Trophoblast cell (in vitro differentiated cells and primary cell): ENCODE measurements at regions not wholly inside any gene's neighbourhood (a gene's known extent, or its start where the extent isn't known, plus 50 kb on each side); places are given as distances from the start of the nearest gene placed in this dataset.

Experiments used
- DNase-seq, 2 donors: peaks; one replicate each; pipeline ENCODE4 v3.0.0-alpha.2; 2016
- H2AFZ ChIP-seq: 2 replicates; pipeline ENCODE4 v1.6.1; 2013; ENCODE audit warnings: low read length, moderate library complexity, mild to moderate bottlenecking; ENCODE audit not compliant: insufficient read depth, poor library complexity
- H2AK5ac ChIP-seq: 2 replicates; pipeline ENCODE4 v1.6.1; 2013; ENCODE audit warnings: mild to moderate bottlenecking, low read length
- H2BK120ac ChIP-seq: 2 replicates; pipeline ENCODE4 v1.6.1; 2013; ENCODE audit warnings: low read length, mild to moderate bottlenecking, moderate library complexity; ENCODE audit not compliant: insufficient read depth, poor library complexity
- H2BK12ac ChIP-seq: 2 replicates; pipeline ENCODE4 v1.6.1; 2013; ENCODE audit warnings: mild to moderate bottlenecking, low read length, moderate library complexity
- H2BK5ac ChIP-seq: 2 replicates; pipeline ENCODE4 v1.6.1; 2013; ENCODE audit warnings: low read length, low read depth, moderate library complexity, mild to moderate bottlenecking; ENCODE audit not compliant: poor library complexity
- H3K14ac ChIP-seq: 2 replicates; pipeline ENCODE4 v1.6.1; 2013; ENCODE audit warnings: mild to moderate bottlenecking, low read length
- H3K18ac ChIP-seq: 2 replicates; pipeline ENCODE4 v1.6.1; 2013; ENCODE audit warnings: mild to moderate bottlenecking, low read length
- H3K23ac ChIP-seq: 2 replicates; pipeline ENCODE4 v1.6.1; 2013; ENCODE audit warnings: low read length
- H3K27ac ChIP-seq: 2 replicates; pipeline ENCODE4 v1.5.1; 2013; ENCODE audit warnings: low read depth, mild to moderate bottlenecking, inconsistent platforms, low read length, moderate library complexity
- H3K27me3 ChIP-seq: 2 replicates; pipeline ENCODE4 v1.6.1; 2013; ENCODE audit warnings: inconsistent platforms, mild to moderate bottlenecking, low read length, moderate library complexity; ENCODE audit not compliant: insufficient read depth
- H3K36me3 ChIP-seq, 2 experiments: 1 replicate in 1 of 2; 2 replicates in 1 of 2; pipeline ENCODE4 v1.6.1; 2013; ENCODE audit warnings: low read length in 2 of 2, mild to moderate bottlenecking in 2 of 2, moderate library complexity in 1 of 2; ENCODE audit not compliant: insufficient read depth in 2 of 2, control insufficient read depth in 1 of 2
- H3K4ac ChIP-seq: 2 replicates; pipeline ENCODE4 v1.6.1; 2013; ENCODE audit warnings: low read depth, mild to moderate bottlenecking, low read length, moderate library complexity
- H3K4me1 ChIP-seq, 2 experiments: 1 replicate in 1 of 2; 2 replicates in 1 of 2; pipeline ENCODE4 v1.6.1; 2013; ENCODE audit warnings: low read length in 2 of 2, mild to moderate bottlenecking in 2 of 2, moderate library complexity in 1 of 2; ENCODE audit not compliant: insufficient read depth in 2 of 2, control insufficient read depth in 1 of 2
- H3K4me2 ChIP-seq: 2 replicates; pipeline ENCODE4 v1.6.1; 2013; ENCODE audit warnings: inconsistent platforms, mild to moderate bottlenecking, low read length, moderate library complexity
- H3K4me3 ChIP-seq: 2 replicates; pipeline ENCODE4 v1.5.1; 2013; ENCODE audit warnings: mild to moderate bottlenecking, low read depth, low read length, inconsistent platforms
- H3K79me1 ChIP-seq: one replicate; pipeline ENCODE4 v1.6.1; 2013; ENCODE audit warnings: low read length
- H3K79me2 ChIP-seq: 2 replicates; pipeline ENCODE4 v1.6.1; 2013; ENCODE audit warnings: low read length, mild to moderate bottlenecking; ENCODE audit not compliant: control insufficient read depth, insufficient read depth, poor library complexity
- H3K9ac ChIP-seq: 2 replicates; pipeline ENCODE4 v1.6.1; 2013; ENCODE audit warnings: mild to moderate bottlenecking, low read length
- H3K9me3 ChIP-seq: 2 replicates; pipeline ENCODE4 v1.6.1; 2013; ENCODE audit warnings: low read depth, mild to moderate bottlenecking, control low read depth, inconsistent platforms, low read length; ENCODE audit not compliant: insufficient read depth
- H4K12ac ChIP-seq: 2 replicates; pipeline ENCODE4 v1.6.1; 2013; ENCODE audit warnings: low read depth, mild to moderate bottlenecking, low read length, moderate library complexity
- H4K8ac ChIP-seq: 2 replicates; pipeline ENCODE4 v1.6.1; 2013; ENCODE audit warnings: low read depth, mild to moderate bottlenecking, low read length, moderate library complexity
- H4K91ac ChIP-seq: one replicate; pipeline ENCODE4 v1.6.1; 2013; ENCODE audit warnings: low read depth, mild to moderate bottlenecking, low read length, moderate library complexity
- WGBS: extraction: QIAGEN DNeasy Blood & Tissue Kit; methylation state at CpG from one replicate; pipeline ENCODE4 v1.1.7; 2013; ENCODE audit warnings: missing lambda C conversion rate; ENCODE audit not compliant: insufficient read length, insufficient coverage; ENCODE audit errors: extremely low coverage; 5-methylcytosine and 5-hydroxymethylcytosine counted together

- H3K79me2 ChIP-seq: no peaks in the 10 kb centered on the region
- DNase-seq: no peak
- H2BK5ac ChIP-seq: no peak overlapping the region
- no peak overlapping the region for H3K4me2 ChIP-seq
- H3K9ac ChIP-seq: no peak overlapping the region
- no peaks in the 10 kb centered on the region for H3K79me1 ChIP-seq
- no peak overlapping the region for H3K4me3 ChIP-seq
- H3K18ac ChIP-seq: no peak overlapping the region
- no peak overlapping the region for H2BK120ac ChIP-seq
- no peak overlapping the region for H4K8ac ChIP-seq
- H3K36me3 ChIP-seq: no peaks in the 10 kb centered on the region
- H4K91ac ChIP-seq: no peak overlapping the region
- H2BK12ac ChIP-seq: no peak overlapping the region
- no peak overlapping the region for H2AFZ ChIP-seq
- H3K14ac ChIP-seq: no peak overlapping the region
- H4K12ac ChIP-seq: no peak overlapping the region
- H3K4me1 ChIP-seq: no peaks in the 10 kb centered on the region
- no peak overlapping the region for H2AK5ac ChIP-seq
- no peak overlapping the region for H3K27ac ChIP-seq
- no peaks in the 10 kb centered on the region for H3K27me3 ChIP-seq
- H3K9me3 ChIP-seq: peaks cover under 1% of the 10 kb centered on the region
- H3K23ac ChIP-seq: no peak overlapping the region
- WGBS: no CpG with 5 or more reads among the region's 1 CpG
- no peak overlapping the region for H3K4ac ChIP-seq
Observed at GRCh38 chr5:14063691-14064090, 79.5 kb upstream of the TRIO start.

- H2BK120ac ChIP-seq: no peak overlapping the region
- no CpG with 5 or more reads among the region's 4 CpGs for WGBS
- no peak overlapping the region for H3K18ac ChIP-seq
Observed at GRCh38 chr5:14063138-14063537, 80.0 kb upstream of the TRIO start.

GRCh38 chr5:14062178-14062577 is 81.0 kb upstream of the TRIO start:
- Histone ChIP-seq H4K12ac (no peak overlapping the region), H4K8ac (no peak overlapping the region), H4K91ac (no peak overlapping the region), H3K4me3 (no peak overlapping the region), H2AFZ (no peak overlapping the region), H3K18ac (no peak overlapping the region), H3K14ac (no peak overlapping the region), H2BK5ac (no peak overlapping the region), H3K9me3 (no peaks in the 10 kb centered on the region), H2BK120ac (no peak overlapping the region), H3K36me3 (no peaks in the 10 kb centered on the region), H3K27ac (no peak overlapping the region), H2AK5ac (no peak overlapping the region), H3K4me1 (no peaks in the 10 kb centered on the region), H3K27me3 (no peaks in the 10 kb centered on the region), H3K4ac (no peak overlapping the region), H3K9ac (no peak overlapping the region), H3K79me2 (no peaks in the 10 kb centered on the region), H2BK12ac (no peak overlapping the region), H3K79me1 (no peaks in the 10 kb centered on the region), H3K23ac (no peak overlapping the region), H3K4me2 (no peak overlapping the region)
- WGBS: no CpG with 5 or more reads among the region's 2 CpGs
- DNase-seq: no peak

More at GRCh38 chr5:14063138-14063537, 80.0 kb upstream of the TRIO start:
- no peak overlapping the region for H2BK12ac ChIP-seq
- H4K12ac ChIP-seq: no peak overlapping the region
- no peak overlapping the region for H2BK5ac ChIP-seq
- no peak overlapping the region for H2AK5ac ChIP-seq
- H3K79me1 ChIP-seq: no peaks in the 10 kb centered on the region
- DNase-seq: no peak
- H2AFZ ChIP-seq: no peak overlapping the region
- H4K91ac ChIP-seq: no peak overlapping the region
- H3K36me3 ChIP-seq: no peaks in the 10 kb centered on the region
- H3K4me2 ChIP-seq: no peak overlapping the region
- H3K4me1 ChIP-seq: no peaks in the 10 kb centered on the region
- H3K27ac ChIP-seq: no peak overlapping the region
- H3K27me3 ChIP-seq: no peaks in the 10 kb centered on the region
- no peak overlapping the region for H3K9ac ChIP-seq
- H4K8ac ChIP-seq: no peak overlapping the region
- no peak overlapping the region for H3K4ac ChIP-seq
- no peak overlapping the region for H3K14ac ChIP-seq
- no peak overlapping the region for H3K23ac ChIP-seq
- H3K9me3 ChIP-seq: no peaks in the 10 kb centered on the region
- H3K4me3 ChIP-seq: no peak overlapping the region
- H3K79me2 ChIP-seq: no peaks in the 10 kb centered on the region

GRCh38 chr5:14061106-14061505 is 82.0 kb upstream of the TRIO start:
- Histone ChIP-seq H3K14ac (no peak overlapping the region), H2BK120ac (no peak overlapping the region), H3K4me1 (no peaks in the 10 kb centered on the region), H2BK5ac (no peak overlapping the region), H4K12ac (no peak overlapping the region), H3K4me2 (no peak overlapping the region), H3K9me3 (no peaks in the 10 kb centered on the region), H3K79me2 (no peaks in the 10 kb centered on the region), H2BK12ac (no peak overlapping the region), H4K91ac (no peak overlapping the region), H3K36me3 (no peaks in the 10 kb centered on the region), H3K18ac (no peak overlapping the region), H3K27ac (no peak overlapping the region), H2AK5ac (no peak overlapping the region), H3K9ac (no peak overlapping the region), H4K8ac (no peak overlapping the region), H3K23ac (no peak overlapping the region), H3K4ac (no peak overlapping the region), H3K27me3 (no peaks in the 10 kb centered on the region), H2AFZ (no peak overlapping the region), H3K4me3 (no peak overlapping the region), H3K79me1 (no peaks in the 10 kb centered on the region)
- no CpG with 5 or more reads among the region's 5 CpGs for WGBS
- no peak for DNase-seq
